ENCODE measurements at regions not wholly inside any gene's neighbourhood (a gene's known extent, or its start where the extent isn't known, plus 50 kb on each side); places are given as distances from the start of the nearest gene placed in this dataset.

- no peak overlapping the region for H3K4me3 Mint-ChIP-seq (ENCODE audit: unreplicated experiment)
- H3K36me3 Mint-ChIP-seq (ENCODE audit: unreplicated experiment) = no peaks in the 10 kb centered on the region
- H3K27me3 Mint-ChIP-seq (ENCODE audit: unreplicated experiment) = peaks cover 2% of the 10 kb centered on the region
- H3K27ac Mint-ChIP-seq (ENCODE audit: unreplicated experiment) = no peak overlapping the region
- peaks cover 8% of the 10 kb centered on the region for H3K4me1 Mint-ChIP-seq (ENCODE audit: low read depth, unreplicated experiment)
- no peaks in the 10 kb centered on the region for H3K9me3 Mint-ChIP-seq (ENCODE audit: unreplicated experiment)
- no peak for TF ChIP-seq CTCF (IDR thresholded peaks at IDR 0.05; ENCODE audit: partially characterized antibody, unreplicated experiment)
- no peak for DNase-seq
Observed at GRCh38 chr5:74096325-74096724, 470.3 kb downstream of the ARHGEF28 start.

DNA sequence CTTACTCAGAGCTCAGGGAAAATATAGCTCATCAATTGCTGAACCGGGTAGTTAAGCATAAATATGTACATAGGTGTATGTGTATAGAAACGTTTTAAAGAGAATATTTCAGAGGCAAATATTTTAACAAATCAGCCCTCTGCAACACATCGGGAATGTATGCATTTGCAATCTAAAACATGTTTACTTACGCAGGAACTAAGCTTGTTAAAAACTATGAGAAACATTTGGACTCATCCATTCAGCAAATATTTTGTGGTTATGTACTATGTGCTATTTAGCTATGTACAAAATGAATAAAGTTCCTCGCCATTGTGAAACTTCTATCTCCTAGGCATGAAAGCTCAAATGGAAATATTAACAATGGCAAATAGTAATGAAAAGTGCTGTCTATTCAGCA lies 469.9 kb downstream of the ARHGEF28 start:
- no peaks in the 10 kb centered on the region for H3K9me3 Mint-ChIP-seq (ENCODE audit: unreplicated experiment)
- H3K27me3 Mint-ChIP-seq (ENCODE audit: unreplicated experiment) = peaks cover 2% of the 10 kb centered on the region
- TF ChIP-seq CTCF (IDR thresholded peaks at IDR 0.05; ENCODE audit: partially characterized antibody, unreplicated experiment) = no peak
- peaks cover 4% of the 10 kb centered on the region for H3K4me1 Mint-ChIP-seq (ENCODE audit: low read depth, unreplicated experiment)
- H3K27ac Mint-ChIP-seq (ENCODE audit: unreplicated experiment) = no peak overlapping the region
- H3K36me3 Mint-ChIP-seq (ENCODE audit: unreplicated experiment) = no peaks in the 10 kb centered on the region
- no peak overlapping the region for H3K4me3 Mint-ChIP-seq (ENCODE audit: unreplicated experiment)
- DNase-seq = no peak

DNA sequence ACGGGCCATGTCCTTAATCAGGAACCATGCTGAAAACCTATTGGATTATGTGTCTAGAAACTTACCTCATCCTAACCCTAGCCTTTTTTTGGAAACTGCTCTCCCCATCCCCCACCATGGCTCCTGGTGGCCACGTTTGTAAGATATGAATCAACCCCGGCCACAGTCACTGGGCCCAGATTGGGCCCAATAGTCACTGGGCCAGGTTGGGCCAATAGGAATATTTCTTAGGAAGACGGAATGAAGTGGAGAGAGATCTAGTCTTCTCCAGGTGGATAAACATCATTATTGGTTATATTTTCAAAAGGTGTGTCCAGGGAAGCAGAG lies 468.7 kb downstream of the ARHGEF28 start:
- Mint-ChIP-seq H3K4me3 (ENCODE audit: unreplicated experiment) (no peak overlapping the region), H3K27me3 (ENCODE audit: unreplicated experiment) (peaks cover 2% of the 10 kb centered on the region), H3K4me1 (ENCODE audit: low read depth, unreplicated experiment) (peaks cover 2% of the 10 kb centered on the region), H3K27ac (ENCODE audit: unreplicated experiment) (no peak overlapping the region), H3K9me3 (ENCODE audit: unreplicated experiment) (no peaks in the 10 kb centered on the region), H3K36me3 (ENCODE audit: unreplicated experiment) (no peaks in the 10 kb centered on the region)
- TF ChIP-seq CTCF (IDR thresholded peaks at IDR 0.05; ENCODE audit: partially characterized antibody, unreplicated experiment) = no peak
- DNase-seq = no peak

- no peak overlapping the region for H3K27ac Mint-ChIP-seq (ENCODE audit: unreplicated experiment)
- H3K4me1 Mint-ChIP-seq (ENCODE audit: low read depth, unreplicated experiment) = peaks cover 2% of the 10 kb centered on the region
- DNase-seq = no peak
- H3K9me3 Mint-ChIP-seq (ENCODE audit: unreplicated experiment) = no peaks in the 10 kb centered on the region
- no peak for TF ChIP-seq CTCF (IDR thresholded peaks at IDR 0.05; ENCODE audit: partially characterized antibody, unreplicated experiment)
- no peak overlapping the region for H3K4me3 Mint-ChIP-seq (ENCODE audit: unreplicated experiment)
- H3K36me3 Mint-ChIP-seq (ENCODE audit: unreplicated experiment) = no peaks in the 10 kb centered on the region
- H3K27me3 Mint-ChIP-seq (ENCODE audit: unreplicated experiment) = peaks cover 2% of the 10 kb centered on the region
Observed at GRCh38 chr5:74094096-74094781, 468.2 kb downstream of the ARHGEF28 start.

- H3K36me3 Mint-ChIP-seq (ENCODE audit: unreplicated experiment) = no peaks in the 10 kb centered on the region
Observed at GRCh38 chr5:74093561-74093960, 467.6 kb downstream of the ARHGEF28 start.

More at GRCh38 chr5:74093561-74093960, 467.6 kb downstream of the ARHGEF28 start:
- DNase-seq = no peak
- Mint-ChIP-seq H3K27me3 (ENCODE audit: unreplicated experiment) (peaks cover 2% of the 10 kb centered on the region), H3K27ac (ENCODE audit: unreplicated experiment) (no peak overlapping the region), H3K4me3 (ENCODE audit: unreplicated experiment) (no peak overlapping the region), H3K9me3 (ENCODE audit: unreplicated experiment) (no peaks in the 10 kb centered on the region), H3K4me1 (ENCODE audit: low read depth, unreplicated experiment) (peaks cover 2% of the 10 kb centered on the region)
- no peak for TF ChIP-seq CTCF (IDR thresholded peaks at IDR 0.05; ENCODE audit: partially characterized antibody, unreplicated experiment)
